Right ventricle myocardium superior (tissue), 1 donor: ENCODE measurements at regions not wholly inside any gene's neighbourhood (a gene's known extent, or its start where the extent isn't known, plus 50 kb on each side); places are given as distances from the start of the nearest gene placed in this dataset.
A peak's percentile ranks its signal among the peaks of the same experiment; 100 is the strongest.

Source experiments
- ATAC-seq: fragments of 200-7000 bp; cut with Tn5 transposase; one replicate; pipeline ENCODE4 v1.9.1; 2020; ENCODE audit warnings: mild to moderate bottlenecking; ENCODE audit not compliant: poor library complexity
- DNase-seq: peaks from one replicate; pipeline ENCODE4 v3.0.0-alpha.2; 2020
- intact Hi-C: fragments of 100-400 bp; cut with DNase I; formaldehyde crosslinking; loops from one replicate; pipeline ENCODE4 v1.11.2; 2022
- donor health status: DM: no; HTN: yes; CAD: no; lungs with severe emphysema.

- intact Hi-C loops: no loop called here
- ATAC-seq (no peak), DNase-seq (no peak)
These were observed 172.5 kb downstream of the SMAD2 start for GRCh38 chr18:47758000-47758399.

GRCh38 chr18:47756364-47757016 is 174.0 kb downstream of the SMAD2 start:
- intact Hi-C loops: no loop called here
- ATAC-seq (peak; percentile 64), DNase-seq (peak; percentile 63)

- DNase-seq (no peak), ATAC-seq (no peak)
- intact Hi-C loops: no loop called here
These were observed 175.4 kb downstream of the SMAD2 start for GRCh38 chr18:47755102-47755456.

- DNase-seq (no peak), ATAC-seq (peak; percentile 48)
- intact Hi-C loops: loop anchor here (5.0 kb wide), 1 partner anchor 702 kb away; no protein-coding TSS in a partner anchor
These were observed 176.0 kb downstream of the SMAD2 start for GRCh38 chr18:47754311-47755101.

GRCh38 chr18:47752796-47753645 is 177.4 kb downstream of the SMAD2 start:
- DNase-seq: no peak
- intact Hi-C loops: loop anchor here (5.0 kb wide), 1 partner anchor 701 kb away; no protein-coding TSS in a partner anchor

GRCh38 chr18:47750889-47751423 is 179.5 kb downstream of the SMAD2 start:
- no peak for ATAC-seq
- DNase-seq: no peak
- intact Hi-C loops: loop anchor here (5.0 kb wide), 1 partner anchor 699 kb away; no protein-coding TSS in a partner anchor

More at GRCh38 chr18:47752796-47753645, 177.4 kb downstream of the SMAD2 start:
- ATAC-seq: no peak

GRCh38 chr18:47749600-47749973 is 180.9 kb downstream of the SMAD2 start:
- no peak for ATAC-seq
- intact Hi-C loops: loop anchor here (5.0 kb wide), 1 partner anchor 532 kb away; no protein-coding TSS in a partner anchor
- DNase-seq: no peak

GRCh38 chr18:47748847-47749599 is 181.4 kb downstream of the SMAD2 start:
- ATAC-seq (peak; percentile 99), DNase-seq (peak; percentile 90)
- intact Hi-C loops: loop anchor here (5.0 kb wide), 1 partner anchor 532 kb away; no protein-coding TSS in a partner anchor

GRCh38 chr18:47748093-47748796 is 182.2 kb downstream of the SMAD2 start:
- ATAC-seq (no peak), DNase-seq (no peak)
- intact Hi-C loops: loop anchor here (5.0 kb wide), 1 partner anchor 531 kb away; no protein-coding TSS in a partner anchor

- ATAC-seq: no peak
- DNase-seq: no peak
- intact Hi-C loops: loop anchor here (5.0 kb wide), 1 partner anchor 530 kb away; no protein-coding TSS in a partner anchor
These were observed 183.1 kb downstream of the SMAD2 start for GRCh38 chr18:47747260-47747795.

GRCh38 chr18:47746615-47747014 is 183.8 kb downstream of the SMAD2 start:
- intact Hi-C loops: loop anchor here (5.0 kb wide), 1 partner anchor 529 kb away; no protein-coding TSS in a partner anchor
- ATAC-seq (no peak), DNase-seq (no peak)

- DNase-seq: no peak
- no peak for ATAC-seq
- intact Hi-C loops: loop anchor here (5.0 kb wide), 1 partner anchor 528 kb away; no protein-coding TSS in a partner anchor
These were observed 185.2 kb downstream of the SMAD2 start for GRCh38 chr18:47745227-47745626.

- DNase-seq (no peak), ATAC-seq (no peak)
- intact Hi-C loops: no loop called here
These were observed 192.5 kb downstream of the SMAD2 start for GRCh38 chr18:47737956-47738355.

GRCh38 chr18:47737198-47737830 is 193.1 kb downstream of the SMAD2 start:
- intact Hi-C loops: no loop called here
- DNase-seq (no peak), ATAC-seq (no peak)

GRCh38 chr18:47736376-47737140 is 193.9 kb downstream of the SMAD2 start:
- no peak for ATAC-seq
- no peak for DNase-seq
- intact Hi-C loops: no loop called here
